Mesothelial cell of epicardium (in vitro differentiated cells): ENCODE measurements at regions not wholly inside any gene's neighbourhood (a gene's known extent, or its start where the extent isn't known, plus 50 kb on each side); places are given as distances from the start of the nearest gene placed in this dataset.

Source experiments
- DNase-seq, 2 experiments: peaks; one replicate each; pipeline ENCODE4 v3.0.0; 2021; ENCODE audit warnings: low spot score in 2 of 2; ENCODE audit not compliant: unreplicated experiment in 2 of 2
- H3K27ac Mint-ChIP-seq: 2 replicates; pipeline ENCODE4 v1.8.0; 2021; ENCODE audit warnings: mixed read lengths
- H3K27me3 Mint-ChIP-seq: 2 replicates; pipeline ENCODE4 v1.8.0; 2021; ENCODE audit warnings: low read depth, mixed read lengths
- H3K36me3 Mint-ChIP-seq: 2 replicates; pipeline ENCODE4 v1.8.0; 2021; ENCODE audit warnings: mixed read lengths
- H3K4me1 Mint-ChIP-seq: 2 replicates; pipeline ENCODE4 v1.8.0; 2021; ENCODE audit warnings: mixed read lengths
- H3K4me3 Mint-ChIP-seq: 2 replicates; pipeline ENCODE4 v1.8.0; 2021; ENCODE audit warnings: mild to moderate bottlenecking, moderate library complexity, mixed read lengths
- H3K9me3 Mint-ChIP-seq: 2 replicates; pipeline ENCODE4 v1.8.0; 2021; ENCODE audit warnings: mixed read lengths
- CTCF ChIP-seq: fragments of 200-600 bp; sonication (generic); IDR thresholded peaks from one replicate; pipeline ENCODE4 v1.5.0; 2021; ENCODE audit warnings: antibody characterized with exemption; ENCODE audit not compliant: unreplicated experiment

GRCh38 chr2:105580870-105581554, 163.7 kb upstream of the NCK2 start:
- H3K27ac Mint-ChIP-seq = no peak overlapping the region
- TF ChIP-seq CTCF = no peak
- no peak overlapping the region for H3K4me3 Mint-ChIP-seq
- DNase-seq = no peak
- H3K27me3 Mint-ChIP-seq = peaks cover 2% of the 10 kb centered on the region
- peaks cover 7% of the 10 kb centered on the region for H3K4me1 Mint-ChIP-seq
- no peaks in the 10 kb centered on the region for H3K9me3 Mint-ChIP-seq
- H3K36me3 Mint-ChIP-seq = no peaks in the 10 kb centered on the region

GRCh38 chr2:105580216-105580615, 164.5 kb upstream of the NCK2 start:
- Mint-ChIP-seq H3K9me3 (no peaks in the 10 kb centered on the region), H3K36me3 (no peaks in the 10 kb centered on the region), H3K27ac (no peak overlapping the region), H3K27me3 (peaks cover 7% of the 10 kb centered on the region), H3K4me1 (peaks cover 7% of the 10 kb centered on the region), H3K4me3 (no peak overlapping the region)
- TF ChIP-seq CTCF = no peak
- no peak for DNase-seq

- TF ChIP-seq CTCF = no peak
- Mint-ChIP-seq H3K4me1 (peaks cover 7% of the 10 kb centered on the region), H3K4me3 (no peak overlapping the region), H3K36me3 (no peaks in the 10 kb centered on the region), H3K27ac (no peak overlapping the region), H3K9me3 (no peaks in the 10 kb centered on the region), H3K27me3 (peaks cover 13% of the 10 kb centered on the region)
- no peak for DNase-seq
Measured at GRCh38 chr2:105578166-105578565, 166.5 kb upstream of the NCK2 start.

- peaks cover 17% of the 10 kb centered on the region for H3K27me3 Mint-ChIP-seq
- H3K27ac Mint-ChIP-seq = no peak overlapping the region
- TF ChIP-seq CTCF = no peak
- peaks cover 7% of the 10 kb centered on the region for H3K4me1 Mint-ChIP-seq
- H3K4me3 Mint-ChIP-seq = no peak overlapping the region
- H3K36me3 Mint-ChIP-seq = no peaks in the 10 kb centered on the region
- no peak for DNase-seq
- H3K9me3 Mint-ChIP-seq = no peaks in the 10 kb centered on the region
Measured at GRCh38 chr2:105577762-105578161, 166.9 kb upstream of the NCK2 start.

- H3K4me3 Mint-ChIP-seq = no peak overlapping the region
- no peaks in the 10 kb centered on the region for H3K9me3 Mint-ChIP-seq
- peaks cover 23% of the 10 kb centered on the region for H3K27me3 Mint-ChIP-seq
- DNase-seq = no peak
- TF ChIP-seq CTCF = peak; percentile 51
- no peaks in the 10 kb centered on the region for H3K36me3 Mint-ChIP-seq
- H3K4me1 Mint-ChIP-seq = peaks cover 7% of the 10 kb centered on the region
- no peak overlapping the region for H3K27ac Mint-ChIP-seq
Measured at GRCh38 chr2:105576440-105577241, 168.1 kb upstream of the NCK2 start.
